ENCODE measurements at regions not wholly inside any gene's neighbourhood (a gene's known extent, or its start where the extent isn't known, plus 50 kb on each side); places are given as distances from the start of the nearest gene placed in this dataset.

GRCh38 chr3:162269636-162270458, 773.2 kb downstream of the OTOL1 start:
- no peak for ATAC-seq (replicated peaks; ENCODE audit: extremely low read depth, poor library complexity, severe bottlenecking)
- H3K4me3 Mint-ChIP-seq: no peak overlapping the region
- H3K27me3 Mint-ChIP-seq: no peaks in the 10 kb centered on the region
- H3K9me3 Mint-ChIP-seq: peaks cover 16% of the 10 kb centered on the region
- no peaks in the 10 kb centered on the region for H3K36me3 Mint-ChIP-seq (ENCODE audit: insufficient read depth)
- DNase-seq (ENCODE audit: low spot score in 2 of 2): no peak
- no peak overlapping the region for H3K27ac Mint-ChIP-seq (ENCODE audit: low read depth)
- no peaks in the 10 kb centered on the region for H3K4me1 Mint-ChIP-seq

GRCh38 chr3:162274070-162274469, 777.5 kb downstream of the OTOL1 start:
- DNase-seq (ENCODE audit: low spot score in 2 of 2) (no peak), ATAC-seq (replicated peaks; ENCODE audit: extremely low read depth, poor library complexity, severe bottlenecking) (no peak)
- no peak overlapping the region for H3K4me3 Mint-ChIP-seq
- H3K27ac Mint-ChIP-seq (ENCODE audit: low read depth): no peak overlapping the region
- no peaks in the 10 kb centered on the region for H3K36me3 Mint-ChIP-seq (ENCODE audit: insufficient read depth)
- no peaks in the 10 kb centered on the region for H3K4me1 Mint-ChIP-seq
- H3K9me3 Mint-ChIP-seq: peaks cover 29% of the 10 kb centered on the region
- no peaks in the 10 kb centered on the region for H3K27me3 Mint-ChIP-seq

GRCh38 chr3:162278834-162279233, 782.2 kb downstream of the OTOL1 start:
- DNase-seq (ENCODE audit: low spot score in 2 of 2) (no peak), ATAC-seq (replicated peaks; ENCODE audit: extremely low read depth, poor library complexity, severe bottlenecking) (no peak)
- no peak overlapping the region for H3K4me3 Mint-ChIP-seq
- no peaks in the 10 kb centered on the region for H3K27me3 Mint-ChIP-seq
- H3K36me3 Mint-ChIP-seq (ENCODE audit: insufficient read depth): no peaks in the 10 kb centered on the region
- H3K9me3 Mint-ChIP-seq: peaks cover 32% of the 10 kb centered on the region
- H3K4me1 Mint-ChIP-seq: no peaks in the 10 kb centered on the region
- H3K27ac Mint-ChIP-seq (ENCODE audit: low read depth): no peak overlapping the region

GRCh38 chr3:162285259-162285658, 788.7 kb downstream of the OTOL1 start:
- H3K36me3 Mint-ChIP-seq (ENCODE audit: insufficient read depth): no peaks in the 10 kb centered on the region
- no peak overlapping the region for H3K27ac Mint-ChIP-seq (ENCODE audit: low read depth)
- no peaks in the 10 kb centered on the region for H3K27me3 Mint-ChIP-seq
- no peak for DNase-seq (ENCODE audit: low spot score in 2 of 2)
- ATAC-seq (replicated peaks; ENCODE audit: extremely low read depth, poor library complexity, severe bottlenecking): no peak
- H3K4me3 Mint-ChIP-seq: no peak overlapping the region
- no peaks in the 10 kb centered on the region for H3K4me1 Mint-ChIP-seq
- peaks cover 10% of the 10 kb centered on the region for H3K9me3 Mint-ChIP-seq

- no peaks in the 10 kb centered on the region for H3K36me3 Mint-ChIP-seq (ENCODE audit: insufficient read depth)
- H3K4me3 Mint-ChIP-seq: no peak overlapping the region
- no peak overlapping the region for H3K27ac Mint-ChIP-seq (ENCODE audit: low read depth)
- no peaks in the 10 kb centered on the region for H3K27me3 Mint-ChIP-seq
- DNase-seq (ENCODE audit: low spot score in 2 of 2) (no peak), ATAC-seq (replicated peaks; ENCODE audit: extremely low read depth, poor library complexity, severe bottlenecking) (no peak)
- no peaks in the 10 kb centered on the region for H3K4me1 Mint-ChIP-seq
- H3K9me3 Mint-ChIP-seq: peaks cover 4% of the 10 kb centered on the region
Observed at GRCh38 chr3:162287600-162287999, 791.0 kb downstream of the OTOL1 start.

- Mint-ChIP-seq H3K36me3 (ENCODE audit: insufficient read depth) (no peaks in the 10 kb centered on the region), H3K4me3 (no peak overlapping the region), H3K27me3 (no peaks in the 10 kb centered on the region), H3K9me3 (peaks cover 19% of the 10 kb centered on the region), H3K27ac (ENCODE audit: low read depth) (no peak overlapping the region), H3K4me1 (no peaks in the 10 kb centered on the region)
- ATAC-seq (replicated peaks; ENCODE audit: extremely low read depth, poor library complexity, severe bottlenecking) (no peak), DNase-seq (ENCODE audit: low spot score in 2 of 2) (no peak)
Observed at GRCh38 chr3:162292409-162292808, 795.8 kb downstream of the OTOL1 start.

- Mint-ChIP-seq H3K36me3 (ENCODE audit: insufficient read depth) (no peaks in the 10 kb centered on the region), H3K27ac (ENCODE audit: low read depth) (no peak overlapping the region), H3K4me3 (no peak overlapping the region), H3K9me3 (peaks cover 19% of the 10 kb centered on the region), H3K27me3 (no peaks in the 10 kb centered on the region), H3K4me1 (no peaks in the 10 kb centered on the region)
- DNase-seq (ENCODE audit: low spot score in 2 of 2) (no peak), ATAC-seq (replicated peaks; ENCODE audit: extremely low read depth, poor library complexity, severe bottlenecking) (no peak)
Observed at GRCh38 chr3:162295323-162295983, 798.8 kb downstream of the OTOL1 start.

GRCh38 chr3:162302983-162303624, 806.5 kb downstream of the OTOL1 start:
- DNase-seq (ENCODE audit: low spot score in 2 of 2) (no peak), ATAC-seq (replicated peaks; ENCODE audit: extremely low read depth, poor library complexity, severe bottlenecking) (no peak)
- H3K36me3 Mint-ChIP-seq (ENCODE audit: insufficient read depth): peaks cover 2% of the 10 kb centered on the region
- H3K4me3 Mint-ChIP-seq: no peak overlapping the region
- no peaks in the 10 kb centered on the region for H3K27me3 Mint-ChIP-seq
- peaks cover 13% of the 10 kb centered on the region for H3K9me3 Mint-ChIP-seq
- no peak overlapping the region for H3K27ac Mint-ChIP-seq (ENCODE audit: low read depth)
- H3K4me1 Mint-ChIP-seq: no peaks in the 10 kb centered on the region

- H3K27ac Mint-ChIP-seq (ENCODE audit: low read depth): no peak overlapping the region
- H3K9me3 Mint-ChIP-seq: peaks cover 22% of the 10 kb centered on the region
- no peak for ATAC-seq (replicated peaks; ENCODE audit: extremely low read depth, poor library complexity, severe bottlenecking)
- H3K4me1 Mint-ChIP-seq: no peaks in the 10 kb centered on the region
- H3K4me3 Mint-ChIP-seq: no peak overlapping the region
- DNase-seq (ENCODE audit: low spot score in 2 of 2): no peak
- H3K36me3 Mint-ChIP-seq (ENCODE audit: insufficient read depth): peaks cover 2% of the 10 kb centered on the region
- H3K27me3 Mint-ChIP-seq: no peaks in the 10 kb centered on the region
Observed at GRCh38 chr3:162317046-162317445, 820.4 kb downstream of the OTOL1 start.

GRCh38 chr3:162328649-162329048, 832.0 kb downstream of the OTOL1 start:
- no peak overlapping the region for H3K27ac Mint-ChIP-seq (ENCODE audit: low read depth)
- H3K4me3 Mint-ChIP-seq: no peak overlapping the region
- H3K27me3 Mint-ChIP-seq: no peaks in the 10 kb centered on the region
- ATAC-seq (replicated peaks; ENCODE audit: extremely low read depth, poor library complexity, severe bottlenecking) (no peak), DNase-seq (ENCODE audit: low spot score in 2 of 2) (no peak)
- peaks cover 20% of the 10 kb centered on the region for H3K9me3 Mint-ChIP-seq
- no peaks in the 10 kb centered on the region for H3K4me1 Mint-ChIP-seq
- H3K36me3 Mint-ChIP-seq (ENCODE audit: insufficient read depth): no peaks in the 10 kb centered on the region

GRCh38 chr3:162329514-162329913, 832.9 kb downstream of the OTOL1 start:
- H3K4me1 Mint-ChIP-seq: no peaks in the 10 kb centered on the region
- H3K27me3 Mint-ChIP-seq: no peaks in the 10 kb centered on the region
- H3K36me3 Mint-ChIP-seq (ENCODE audit: insufficient read depth): no peaks in the 10 kb centered on the region
- DNase-seq (ENCODE audit: low spot score in 2 of 2) (no peak), ATAC-seq (replicated peaks; ENCODE audit: extremely low read depth, poor library complexity, severe bottlenecking) (no peak)
- no peak overlapping the region for H3K4me3 Mint-ChIP-seq
- H3K9me3 Mint-ChIP-seq: peaks cover 19% of the 10 kb centered on the region
- no peak overlapping the region for H3K27ac Mint-ChIP-seq (ENCODE audit: low read depth)

GRCh38 chr3:162332344-162332743, 835.7 kb downstream of the OTOL1 start:
- Mint-ChIP-seq H3K4me1 (no peaks in the 10 kb centered on the region), H3K36me3 (ENCODE audit: insufficient read depth) (no peaks in the 10 kb centered on the region), H3K9me3 (peaks cover 13% of the 10 kb centered on the region), H3K27me3 (no peaks in the 10 kb centered on the region), H3K4me3 (no peak overlapping the region), H3K27ac (ENCODE audit: low read depth) (no peak overlapping the region)
- ATAC-seq (replicated peaks; ENCODE audit: extremely low read depth, poor library complexity, severe bottlenecking) (no peak), DNase-seq (ENCODE audit: low spot score in 2 of 2) (no peak)

GRCh38 chr3:162334537-162334936, 837.9 kb downstream of the OTOL1 start:
- no peaks in the 10 kb centered on the region for H3K36me3 Mint-ChIP-seq (ENCODE audit: insufficient read depth)
- ATAC-seq (replicated peaks; ENCODE audit: extremely low read depth, poor library complexity, severe bottlenecking): no peak
- H3K4me1 Mint-ChIP-seq: no peaks in the 10 kb centered on the region
- H3K27me3 Mint-ChIP-seq: no peaks in the 10 kb centered on the region
- no peak overlapping the region for H3K4me3 Mint-ChIP-seq
- no peak for DNase-seq (ENCODE audit: low spot score in 2 of 2)
- peaks cover 8% of the 10 kb centered on the region for H3K9me3 Mint-ChIP-seq
- no peak overlapping the region for H3K27ac Mint-ChIP-seq (ENCODE audit: low read depth)
